ENCODE measurements at regions not wholly inside any gene's neighbourhood (a gene's known extent, or its start where the extent isn't known, plus 50 kb on each side); places are given as distances from the start of the nearest gene placed in this dataset.

DNA sequence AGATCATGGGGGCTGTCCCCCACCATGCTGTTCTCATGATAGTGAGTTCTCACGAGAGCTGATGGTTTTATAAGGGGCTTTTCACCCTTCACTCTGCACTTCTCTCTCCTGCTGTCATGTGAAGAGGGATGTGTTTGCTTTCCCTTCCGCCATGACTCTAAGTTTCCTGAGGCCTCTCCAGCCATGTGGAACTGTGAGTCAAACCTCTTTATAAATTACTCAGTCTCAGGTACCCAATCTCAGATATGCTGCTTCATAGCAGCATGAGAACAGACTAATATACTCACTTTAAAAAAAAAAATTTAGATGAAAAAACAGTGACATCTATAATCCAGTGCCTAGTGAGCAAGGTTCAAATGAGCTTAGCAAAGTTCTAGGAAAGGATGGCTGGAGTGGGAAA lies 135.1 kb upstream of the RAB4A start:
- TF ChIP-seq POLR2AphosphoS5 (IDR thresholded peaks at IDR 0.05) (no peak), POLR2A (IDR thresholded peaks at IDR 0.05) (no peak), EP300 (IDR thresholded peaks at IDR 0.05) (no peak)
- TF ChIP-seq, protein P1, sequence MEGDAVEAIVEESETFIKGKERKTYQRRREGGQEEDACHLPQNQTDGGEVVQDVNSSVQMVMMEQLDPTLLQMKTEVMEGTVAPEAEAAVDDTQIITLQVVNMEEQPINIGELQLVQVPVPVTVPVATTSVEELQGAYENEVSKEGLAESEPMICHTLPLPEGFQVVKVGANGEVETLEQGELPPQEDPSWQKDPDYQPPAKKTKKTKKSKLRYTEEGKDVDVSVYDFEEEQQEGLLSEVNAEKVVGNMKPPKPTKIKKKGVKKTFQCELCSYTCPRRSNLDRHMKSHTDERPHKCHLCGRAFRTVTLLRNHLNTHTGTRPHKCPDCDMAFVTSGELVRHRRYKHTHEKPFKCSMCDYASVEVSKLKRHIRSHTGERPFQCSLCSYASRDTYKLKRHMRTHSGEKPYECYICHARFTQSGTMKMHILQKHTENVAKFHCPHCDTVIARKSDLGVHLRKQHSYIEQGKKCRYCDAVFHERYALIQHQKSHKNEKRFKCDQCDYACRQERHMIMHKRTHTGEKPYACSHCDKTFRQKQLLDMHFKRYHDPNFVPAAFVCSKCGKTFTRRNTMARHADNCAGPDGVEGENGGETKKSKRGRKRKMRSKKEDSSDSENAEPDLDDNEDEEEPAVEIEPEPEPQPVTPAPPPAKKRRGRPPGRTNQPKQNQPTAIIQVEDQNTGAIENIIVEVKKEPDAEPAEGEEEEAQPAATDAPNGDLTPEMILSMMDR (IDR thresholded peaks at IDR 0.05), result no peak
- no peak overlapping the region for H3K4me3 ChIP-seq
- H3K36me3 ChIP-seq, result no peaks in the 10 kb centered on the region
- intact Hi-C loops (cut with DNase I), result no loop called here
- peaks cover 0 to 6% (median 0%) of the 10 kb centered on the region in 4 donors for H3K4me1 ChIP-seq
- no peak overlapping the region for H3K27ac ChIP-seq
- no peaks in the 10 kb centered on the region for H3K9me3 ChIP-seq
- no peak for DNase-seq
- 71 to 97% methylated on average over 2 of the region's 2 CpGs for WGBS, 2 donors
- H3K27me3 ChIP-seq, result no peaks in the 10 kb centered on the region

DNA sequence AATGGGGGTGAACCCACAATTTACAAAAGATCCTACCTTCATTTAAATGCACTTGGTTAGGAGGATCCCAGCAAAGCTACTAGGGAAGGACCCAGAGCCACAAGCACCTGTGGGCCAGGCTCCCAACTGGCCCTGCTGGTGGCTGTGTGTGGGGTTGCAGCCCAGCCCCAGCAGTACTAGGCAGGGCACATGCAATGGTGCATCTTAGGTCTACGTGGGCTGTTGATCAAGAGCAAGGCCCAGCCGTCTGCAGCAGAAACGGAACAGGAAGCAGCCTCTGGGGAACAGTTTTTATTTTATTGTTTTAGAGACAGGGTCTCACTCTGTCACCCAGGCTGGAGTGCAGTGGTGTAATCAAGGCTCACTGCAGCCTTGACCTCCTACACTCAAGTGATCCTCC lies 134.1 kb upstream of the RAB4A start:
- no peak for DNase-seq
- intact Hi-C loops (cut with DNase I), result no loop called here
- H3K27ac ChIP-seq, result no peak overlapping the region
- H3K9me3 ChIP-seq, result no peaks in the 10 kb centered on the region
- H3K27me3 ChIP-seq, result no peaks in the 10 kb centered on the region
- H3K4me1 ChIP-seq, result peaks cover 0 to 6% (median 0%) of the 10 kb centered on the region in 4 donors
- no peaks in the 10 kb centered on the region for H3K36me3 ChIP-seq
- TF ChIP-seq, protein P1 (IDR thresholded peaks at IDR 0.05), result no peak
- no peak for TF ChIP-seq EP300 (IDR thresholded peaks at IDR 0.05)
- no peak for TF ChIP-seq POLR2A (IDR thresholded peaks at IDR 0.05)
- no peak for TF ChIP-seq POLR2AphosphoS5 (IDR thresholded peaks at IDR 0.05)
- no peak overlapping the region for H3K4me3 ChIP-seq
- WGBS, 2 donors, result 34 to 72% methylated on average over 3 of the region's 3 CpGs

DNA sequence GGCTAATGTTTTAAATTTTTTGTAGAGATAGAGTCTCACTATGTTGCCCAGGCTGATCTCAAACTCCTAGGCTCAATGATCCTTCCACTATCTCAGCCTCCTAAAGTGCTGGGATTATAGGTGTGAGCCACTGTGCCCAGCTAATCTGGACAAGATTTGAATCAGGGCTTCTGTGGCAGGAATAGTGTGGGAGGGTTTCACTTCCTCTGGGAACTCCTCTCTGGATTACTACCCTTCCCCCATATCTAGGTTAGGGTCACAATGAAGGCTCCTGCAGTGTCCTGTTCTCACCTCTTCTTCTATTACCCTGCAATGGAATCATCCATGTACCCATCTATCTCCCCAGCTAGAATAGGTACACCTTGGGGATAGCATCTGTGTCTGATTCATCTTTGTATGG lies 133.6 kb upstream of the RAB4A start:
- no peaks in the 10 kb centered on the region for H3K27me3 ChIP-seq
- H3K4me3 ChIP-seq, result no peak overlapping the region

DNA sequence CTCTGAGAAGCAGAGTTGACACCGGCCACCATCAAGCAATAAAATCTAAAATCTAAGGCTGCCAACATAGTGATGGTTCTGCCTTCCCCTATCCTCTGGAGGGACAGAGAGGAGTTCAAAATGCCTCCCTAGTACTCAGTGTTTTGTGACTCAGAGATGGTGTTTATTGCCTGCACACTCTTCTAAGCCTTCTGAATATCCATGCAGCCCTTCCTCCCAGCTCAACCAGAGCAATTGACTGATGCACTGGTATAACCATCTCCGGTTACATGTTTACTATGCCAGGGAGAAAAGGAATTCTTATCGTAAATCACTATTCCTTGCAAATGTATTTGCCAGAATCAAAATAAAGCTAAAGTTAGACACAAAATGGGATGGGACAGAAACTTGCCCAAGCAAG lies 132.9 kb upstream of the RAB4A start:
- no peaks in the 10 kb centered on the region for H3K27me3 ChIP-seq
- H3K36me3 ChIP-seq, result no peaks in the 10 kb centered on the region
- 80 to 85% methylated on average over 3 of the region's 3 CpGs for WGBS, 2 donors
- H3K27ac ChIP-seq, result no peak overlapping the region
- intact Hi-C loops (cut with DNase I), result no loop called here
- no peak for DNase-seq
- peaks cover 0 to 6% (median 0%) of the 10 kb centered on the region in 4 donors for H3K4me1 ChIP-seq
- TF ChIP-seq POLR2AphosphoS5 (IDR thresholded peaks at IDR 0.05) (no peak), EP300 (IDR thresholded peaks at IDR 0.05) (no peak), POLR2A (IDR thresholded peaks at IDR 0.05) (no peak)
- TF ChIP-seq, protein P1 (IDR thresholded peaks at IDR 0.05), result no peak
- H3K4me3 ChIP-seq, result no peak overlapping the region
- no peaks in the 10 kb centered on the region for H3K9me3 ChIP-seq

More for the DNA sequence above, 133.6 kb upstream of the RAB4A start:
- Histone ChIP-seq H3K9me3 (no peaks in the 10 kb centered on the region), H3K27ac (no peak overlapping the region), H3K36me3 (no peaks in the 10 kb centered on the region), H3K4me1 (peaks cover 0 to 6% (median 0%) of the 10 kb centered on the region in 4 donors)
- no peak for DNase-seq
- intact Hi-C loops (cut with DNase I), result no loop called here
- no peak for TF ChIP-seq POLR2AphosphoS5 (IDR thresholded peaks at IDR 0.05)
- TF ChIP-seq EP300 (IDR thresholded peaks at IDR 0.05), result no peak

DNA sequence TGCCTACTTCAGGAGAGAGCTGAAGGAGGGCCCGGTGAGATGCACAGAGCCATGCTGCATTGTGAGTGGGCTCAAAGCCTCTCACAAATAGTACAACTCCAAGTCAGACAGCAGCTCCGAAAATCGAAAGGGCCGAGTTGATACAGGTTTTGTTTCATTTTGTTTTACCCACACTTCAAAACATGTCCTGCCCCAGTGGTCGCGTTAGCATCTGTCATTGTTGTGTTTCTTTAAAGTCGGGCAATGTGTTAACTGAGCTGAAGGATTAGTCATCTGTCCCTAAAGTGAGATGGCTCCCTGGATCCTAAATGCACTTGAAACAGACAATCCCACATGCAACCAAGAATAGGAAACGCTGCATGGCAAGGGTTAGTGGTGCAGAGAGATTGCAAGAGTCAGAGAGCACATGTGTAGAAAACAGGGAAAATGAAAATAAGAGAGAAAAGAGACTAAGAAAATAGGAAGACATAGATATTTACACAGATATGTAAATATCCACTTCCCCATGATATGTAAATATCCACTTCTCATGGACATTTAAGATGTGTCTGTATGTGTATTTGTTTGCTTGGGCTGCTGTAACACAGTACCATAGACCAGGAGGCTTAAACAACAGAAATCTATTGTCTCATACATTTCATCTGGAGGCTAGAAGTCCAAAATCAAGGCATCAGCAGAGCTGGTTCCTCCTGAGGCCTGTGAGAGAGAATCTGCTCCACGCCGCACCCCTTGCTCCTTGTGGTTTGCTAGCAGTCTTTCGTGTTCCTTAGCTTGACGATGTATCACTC lies 131.4 kb upstream of the RAB4A start:
- no peaks in the 10 kb centered on the region for H3K27me3 ChIP-seq

More for the DNA sequence above, 131.4 kb upstream of the RAB4A start:
- peaks cover 0 to 6% (median 0%) of the 10 kb centered on the region in 4 donors for H3K4me1 ChIP-seq
- H3K36me3 ChIP-seq, result no peaks in the 10 kb centered on the region
- TF ChIP-seq EP300 (IDR thresholded peaks at IDR 0.05) (no peak), POLR2A (IDR thresholded peaks at IDR 0.05) (no peak), POLR2AphosphoS5 (IDR thresholded peaks at IDR 0.05) (no peak)
- TF ChIP-seq, protein P1 (IDR thresholded peaks at IDR 0.05), result no peak
- no peak overlapping the region for H3K4me3 ChIP-seq
- H3K27ac ChIP-seq, result no peak overlapping the region
- DNase-seq, result no peak
- intact Hi-C loops (cut with DNase I), result no loop called here
- WGBS, 2 donors, result 69 to 87% methylated on average over 12 of the region's 12 CpGs
- no peaks in the 10 kb centered on the region for H3K9me3 ChIP-seq

Data from sigmoid colon (tissue), 6 donors.